Endodermal cell (in vitro differentiated cells): ENCODE measurements at regions not wholly inside any gene's neighbourhood (a gene's known extent, or its start where the extent isn't known, plus 50 kb on each side); places are given as distances from the start of the nearest gene placed in this dataset.

Source experiments
- DNase-seq: peaks from one replicate; pipeline ENCODE4 v3.0.0-alpha.2; 2017
- H3K27ac ChIP-seq: 2 replicates; pipeline ENCODE4 v1.5.1; 2013; ENCODE audit warnings: mild to moderate bottlenecking, low read depth, low read length, moderate library complexity
- H3K27me3 ChIP-seq: 2 replicates; pipeline ENCODE4 v1.6.1; 2013; ENCODE audit warnings: mild to moderate bottlenecking, low read length, moderate library complexity; ENCODE audit not compliant: insufficient read depth, control insufficient read depth, poor library complexity, severe bottlenecking
- H3K36me3 ChIP-seq: 2 replicates; pipeline ENCODE4 v1.7.0; 2013; ENCODE audit warnings: mild to moderate bottlenecking, low read length, moderate library complexity; ENCODE audit not compliant: control insufficient read depth, insufficient read depth
- H3K4me1 ChIP-seq: one replicate; pipeline ENCODE4 v1.7.0; 2013; ENCODE audit warnings: low read length; ENCODE audit not compliant: control insufficient read depth, insufficient read depth
- H3K4me3 ChIP-seq: 2 replicates; pipeline ENCODE4 v1.5.1; 2013; ENCODE audit warnings: mild to moderate bottlenecking, low read length, moderate library complexity
- H3K9ac ChIP-seq: 2 replicates; pipeline ENCODE4 v1.6.1; 2013; ENCODE audit warnings: mild to moderate bottlenecking, low read length, moderate library complexity; ENCODE audit not compliant: poor library complexity, severe bottlenecking; ENCODE audit errors: extremely low read depth
- H3K9me3 ChIP-seq: 2 replicates; pipeline ENCODE4 v1.6.1; 2013; ENCODE audit warnings: mild to moderate bottlenecking, low read length, moderate library complexity; ENCODE audit not compliant: control insufficient read depth
- H3K27ac Mint-ChIP-seq: 2 replicates; pipeline ENCODE4 v1.8.0; 2020; ENCODE audit warnings: mixed read lengths
- H3K27me3 Mint-ChIP-seq: 2 replicates; pipeline ENCODE4 v1.8.0; 2021; ENCODE audit warnings: mild to moderate bottlenecking, mixed read lengths; ENCODE audit not compliant: insufficient read depth
- H3K36me3 Mint-ChIP-seq: 2 replicates; pipeline ENCODE4 v1.8.0; 2020; ENCODE audit warnings: low read depth, mixed read lengths
- H3K4me1 Mint-ChIP-seq: 2 replicates; pipeline ENCODE4 v1.8.0; 2020; ENCODE audit warnings: mixed read lengths
- H3K4me3 Mint-ChIP-seq: 2 replicates; pipeline ENCODE4 v1.8.0; 2020; ENCODE audit warnings: mild to moderate bottlenecking, moderate library complexity, mixed read lengths
- H3K9me3 Mint-ChIP-seq: 2 replicates; pipeline ENCODE4 v1.8.0; 2020; ENCODE audit warnings: mild to moderate bottlenecking, mixed read lengths
- CTCF ChIP-seq: fragments of 200-600 bp; sonication (generic); conservative IDR thresholded peaks from 2 replicates; pipeline ENCODE4 v1.5.0; 2021; ENCODE audit warnings: antibody characterized with exemption, mild to moderate bottlenecking
- WGBS, 2 experiments: methylation state at CpG; one replicate each; pipeline versions ENCODE4 v1.1.5 to v1.1.7; 2013; ENCODE audit warnings: missing lambda C conversion rate in 2 of 2, mixed read lengths in 1 of 2; ENCODE audit not compliant: insufficient coverage in 1 of 2, insufficient read length in 1 of 2; 5-methylcytosine and 5-hydroxymethylcytosine counted together

GRCh38 chr18:77397617-77398016 is 148.0 kb downstream of the GALR1 start:
- Histone ChIP-seq H3K4me3 (no peak overlapping the region), H3K27me3 (no peaks in the 10 kb centered on the region), H3K27ac (no peak overlapping the region), H3K4me1 (no peaks in the 10 kb centered on the region), H3K9me3 (peaks cover 1% of the 10 kb centered on the region), H3K36me3 (no peaks in the 10 kb centered on the region), H3K9ac (no peak overlapping the region)
- H3K27ac Mint-ChIP-seq: no peak overlapping the region
- H3K4me3 Mint-ChIP-seq: no peak overlapping the region
- 73% methylated on average over 4 of the region's 4 CpGs; no CpG with 5 or more reads in 1 of the 2 experiments for WGBS, 2 experiments
- no peaks in the 10 kb centered on the region for H3K27me3 Mint-ChIP-seq
- DNase-seq: no peak
- peaks cover 7% of the 10 kb centered on the region for H3K4me1 Mint-ChIP-seq
- no peak for TF ChIP-seq CTCF
- no peaks in the 10 kb centered on the region for H3K9me3 Mint-ChIP-seq
- no peaks in the 10 kb centered on the region for H3K36me3 Mint-ChIP-seq

GRCh38 chr18:77400561-77400960 is 150.9 kb downstream of the GALR1 start:
- H3K27ac ChIP-seq: no peak overlapping the region

GRCh38 chr18:77401173-77401572 is 151.5 kb downstream of the GALR1 start:
- no peak for TF ChIP-seq CTCF
- Histone ChIP-seq H3K4me1 (no peaks in the 10 kb centered on the region), H3K36me3 (no peaks in the 10 kb centered on the region), H3K27me3 (no peaks in the 10 kb centered on the region), H3K4me3 (no peak overlapping the region), H3K9ac (no peak overlapping the region), H3K27ac (no peak overlapping the region), H3K9me3 (no peaks in the 10 kb centered on the region)
- H3K9me3 Mint-ChIP-seq: no peaks in the 10 kb centered on the region
- H3K4me3 Mint-ChIP-seq: no peak overlapping the region
- no peak for DNase-seq
- H3K27ac Mint-ChIP-seq: no peak overlapping the region
- H3K36me3 Mint-ChIP-seq: no peaks in the 10 kb centered on the region
- H3K4me1 Mint-ChIP-seq: peaks cover 7% of the 10 kb centered on the region
- 80 to 89% methylated on average over 8 to 9 of the region's 9 CpGs for WGBS, 2 experiments
- no peaks in the 10 kb centered on the region for H3K27me3 Mint-ChIP-seq

More at GRCh38 chr18:77400561-77400960, 150.9 kb downstream of the GALR1 start:
- Histone ChIP-seq H3K36me3 (no peaks in the 10 kb centered on the region), H3K9me3 (no peaks in the 10 kb centered on the region), H3K9ac (no peak overlapping the region), H3K27me3 (no peaks in the 10 kb centered on the region), H3K4me3 (no peak overlapping the region), H3K4me1 (no peaks in the 10 kb centered on the region)
- TF ChIP-seq CTCF: no peak
- no peak overlapping the region for H3K27ac Mint-ChIP-seq
- WGBS, 2 experiments: 93% methylated on average over 5 of the region's 5 CpGs; no CpG with 5 or more reads in 1 of the 2 experiments
- H3K4me1 Mint-ChIP-seq: peaks cover 7% of the 10 kb centered on the region
- H3K36me3 Mint-ChIP-seq: no peaks in the 10 kb centered on the region
- no peak for DNase-seq
- no peaks in the 10 kb centered on the region for H3K9me3 Mint-ChIP-seq
- no peaks in the 10 kb centered on the region for H3K27me3 Mint-ChIP-seq
- H3K4me3 Mint-ChIP-seq: no peak overlapping the region
